GM18519 (cell line): ENCODE measurements at regions not wholly inside any gene's neighbourhood (a gene's known extent, or its start where the extent isn't known, plus 50 kb on each side); places are given as distances from the start of the nearest gene placed in this dataset.
"Not testable (repeated sequence)": the region's sequence is repeated elsewhere in the genome, so short reads cannot be mapped to it uniquely, and the experiment has no call there.

ENCODE experiments used
- ATAC-seq: cut with Tn5 transposase; IDR thresholded peaks from one replicate; pipeline ENCODE4 v1.9.1; 2021; ENCODE audit warnings: mild to moderate bottlenecking, moderate library complexity; ENCODE audit not compliant: unreplicated experiment, low FRiP score

DNA sequence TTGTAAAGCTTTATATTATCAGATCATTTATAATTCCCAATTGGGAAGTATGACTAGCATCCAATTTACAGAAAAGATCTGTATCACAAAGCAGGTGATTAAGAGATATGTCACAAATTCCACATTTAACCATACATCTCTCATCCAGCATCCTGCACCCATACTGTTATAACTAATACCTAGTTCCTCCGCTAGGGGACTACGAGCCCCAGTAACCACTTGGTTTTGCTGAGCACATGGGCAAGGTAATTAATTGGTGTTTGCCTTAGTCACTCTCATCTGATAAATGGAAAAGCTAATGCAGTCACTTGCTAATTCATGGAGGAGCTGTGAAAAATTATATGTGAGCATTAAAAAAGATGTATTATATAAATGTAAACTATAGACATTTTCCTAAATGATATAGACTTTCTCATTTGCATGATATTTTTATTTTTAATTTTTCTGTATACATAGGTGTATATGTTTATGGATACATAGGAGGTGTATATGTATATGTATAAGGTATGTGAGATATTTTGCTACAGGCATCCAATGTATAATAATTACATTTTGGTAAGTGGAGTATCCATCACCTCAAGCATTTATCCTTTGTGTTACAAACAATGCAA, 1031.8 kb downstream of the GALC start:
- ATAC-seq, result peak; percentile 79

DNA sequence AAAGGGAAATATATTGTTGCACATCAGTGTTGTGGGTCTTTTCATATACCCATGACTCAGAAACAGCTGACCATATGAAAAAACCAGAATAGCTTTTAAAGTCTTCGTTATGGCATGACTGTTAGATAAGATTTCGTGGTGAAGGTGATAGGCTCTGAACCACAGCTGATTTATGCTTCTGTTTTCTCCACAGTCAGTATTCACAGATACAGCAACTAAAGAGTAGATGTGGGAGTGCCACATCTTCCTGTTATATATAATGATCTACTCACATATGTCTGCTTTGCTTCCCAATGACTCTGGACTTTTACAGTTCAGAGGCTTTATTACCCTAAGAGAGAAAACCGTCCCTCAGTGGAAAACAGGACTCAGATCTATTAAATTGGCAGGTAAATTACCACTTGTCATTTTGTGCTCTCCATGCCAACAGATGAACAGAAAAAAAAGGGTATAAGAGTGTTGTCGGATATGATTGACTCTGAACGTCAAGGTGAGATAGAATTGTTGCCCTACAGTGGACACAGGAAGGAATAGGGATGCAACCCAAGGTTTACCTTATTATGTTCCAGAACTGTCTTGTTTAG, 1037.1 kb downstream of the GALC start:
- ATAC-seq, result no peak

DNA sequence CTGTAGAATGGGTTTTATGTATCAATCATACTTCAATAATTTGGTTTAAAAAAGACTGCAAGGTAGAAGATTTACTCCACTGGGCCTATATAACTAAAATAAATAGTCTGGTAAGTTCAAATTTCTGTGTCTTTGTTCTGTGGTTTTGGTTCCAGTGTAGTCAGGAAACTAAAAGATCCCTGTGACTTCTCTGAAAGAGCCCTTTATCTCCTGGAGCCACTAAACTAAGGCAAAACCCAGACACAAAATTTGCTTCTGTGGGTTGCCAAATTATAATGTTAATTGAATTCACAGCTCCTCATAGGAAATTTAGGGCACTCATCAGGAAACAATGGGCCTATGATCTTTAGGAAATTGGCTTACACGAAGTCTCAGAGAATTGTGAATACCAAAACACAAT, 1038.4 kb downstream of the GALC start:
- no peak for ATAC-seq

DNA sequence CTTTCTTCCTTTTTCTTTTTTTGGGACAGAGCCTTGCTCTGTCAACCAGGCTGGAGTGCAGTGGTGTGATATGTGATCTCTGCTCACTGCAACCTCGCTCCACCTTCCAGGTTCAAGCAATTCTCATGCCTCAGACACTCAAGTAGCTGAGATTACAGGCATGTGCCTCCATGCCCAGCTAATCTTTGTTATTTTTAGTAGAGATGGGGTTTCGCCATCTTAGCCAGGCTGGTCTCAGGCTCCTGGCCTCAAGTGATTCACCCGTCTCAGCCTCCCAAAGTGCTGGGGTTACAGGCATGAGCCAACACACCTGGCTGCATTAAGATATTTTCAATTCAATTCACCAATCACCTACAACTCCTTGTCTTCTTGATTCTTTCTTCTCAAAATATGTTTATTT, 1046.5 kb downstream of the GALC start:
- ATAC-seq, result no peak

DNA sequence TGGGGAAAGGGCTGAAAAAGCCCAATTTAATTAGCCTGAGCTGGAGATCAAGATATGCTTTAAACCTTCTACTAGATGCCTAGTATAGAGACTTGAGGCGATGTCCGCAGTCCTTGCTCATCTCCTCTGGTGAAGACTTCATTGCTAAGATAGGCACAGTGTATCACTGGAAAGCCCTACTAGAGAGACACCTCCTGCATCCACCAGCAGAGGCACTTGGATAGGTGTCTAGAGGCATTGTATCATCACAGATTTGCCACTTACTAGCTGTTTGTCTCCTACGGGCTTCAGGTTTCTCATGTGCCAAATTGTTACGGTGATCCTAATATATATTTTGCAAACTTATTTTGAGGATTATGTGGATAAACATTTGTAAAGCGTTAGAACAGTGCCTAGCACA, 1048.5 kb downstream of the GALC start:
- ATAC-seq, result no peak

DNA sequence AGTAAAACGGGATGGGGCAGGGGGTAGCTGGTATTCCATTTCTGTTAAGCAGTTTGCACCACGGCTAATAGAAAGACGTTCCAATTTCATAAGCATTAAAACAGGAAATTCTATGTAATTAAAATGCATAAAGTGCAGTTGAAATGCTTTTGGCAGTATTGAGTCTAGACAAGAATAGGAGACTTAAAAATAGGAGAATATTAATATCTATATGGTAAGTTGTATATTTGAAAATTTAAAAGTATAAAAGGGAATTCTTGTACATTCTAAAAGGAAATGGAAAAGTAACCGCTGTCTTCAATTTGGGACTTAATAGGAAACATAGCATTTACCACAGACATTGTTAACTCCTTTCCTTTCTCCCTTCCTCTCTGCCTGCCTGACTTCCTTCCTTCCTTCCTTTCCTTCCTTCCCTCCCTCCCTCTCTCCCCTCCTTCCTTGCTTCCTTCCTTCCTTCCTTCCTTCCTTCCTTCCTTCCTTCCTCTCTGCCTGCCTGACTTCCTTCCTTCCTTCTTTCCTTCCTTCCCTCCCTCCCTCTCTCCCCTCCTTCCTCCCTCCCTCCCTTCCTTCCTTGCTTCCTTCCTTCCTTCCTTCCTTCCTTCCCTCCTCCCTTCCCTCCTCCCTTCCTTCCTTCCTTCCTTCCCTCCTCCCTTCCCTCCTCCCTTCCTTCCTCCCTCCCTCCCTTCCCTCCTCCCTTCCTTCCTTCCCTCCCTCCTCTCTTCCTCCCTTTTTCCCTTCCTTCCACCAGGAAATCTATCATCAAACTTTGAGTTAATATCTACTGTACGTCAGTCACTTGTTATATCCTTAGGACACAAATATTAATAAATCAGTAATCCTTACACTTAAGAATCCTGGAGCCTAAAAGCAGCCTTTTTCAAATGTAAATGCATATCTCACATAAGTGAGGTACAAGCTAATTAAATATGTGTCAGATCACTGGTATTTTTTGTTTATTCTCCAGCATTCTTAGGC, 1049.3 kb downstream of the GALC start:
- ATAC-seq, result no peak

DNA sequence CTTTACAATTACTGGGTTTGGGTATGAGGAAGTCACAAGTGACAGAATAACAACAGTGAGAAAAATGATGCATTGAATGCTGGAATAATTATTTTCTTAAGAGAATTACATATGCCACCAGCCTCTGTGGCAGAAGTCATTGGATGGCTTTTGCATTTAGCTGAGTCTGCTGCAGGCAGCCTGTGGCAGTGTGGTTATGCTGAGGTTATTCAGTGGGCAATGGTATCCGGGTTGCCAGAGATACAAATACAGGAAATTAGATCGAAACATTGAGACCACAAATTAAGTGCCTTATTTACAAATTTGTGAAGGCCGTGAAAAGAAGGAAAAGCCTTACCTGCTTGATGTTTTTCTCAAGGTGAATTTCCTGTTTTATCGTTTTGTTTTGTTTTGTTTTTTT, 1050.0 kb downstream of the GALC start:
- no peak for ATAC-seq

DNA sequence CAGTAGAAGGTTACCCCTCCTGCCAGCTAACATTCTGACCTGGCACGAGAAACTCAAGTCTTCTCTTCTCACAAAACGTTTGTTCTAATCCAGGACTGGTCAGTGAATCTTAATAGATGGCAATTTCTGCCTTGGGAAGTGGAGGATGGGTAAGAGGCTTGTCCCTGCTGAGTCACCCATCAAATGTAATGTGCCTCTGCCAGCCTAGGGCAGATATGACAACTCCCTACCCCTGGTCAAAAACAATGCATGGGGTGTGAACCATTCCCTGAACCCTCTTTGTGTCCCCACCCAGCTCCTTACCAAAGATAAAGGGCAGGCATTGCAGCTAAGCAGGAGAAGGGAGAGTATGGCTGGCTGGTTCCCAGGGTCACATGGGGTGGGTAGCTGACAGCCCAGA, 1052.9 kb downstream of the GALC start:
- ATAC-seq, result no peak

DNA sequence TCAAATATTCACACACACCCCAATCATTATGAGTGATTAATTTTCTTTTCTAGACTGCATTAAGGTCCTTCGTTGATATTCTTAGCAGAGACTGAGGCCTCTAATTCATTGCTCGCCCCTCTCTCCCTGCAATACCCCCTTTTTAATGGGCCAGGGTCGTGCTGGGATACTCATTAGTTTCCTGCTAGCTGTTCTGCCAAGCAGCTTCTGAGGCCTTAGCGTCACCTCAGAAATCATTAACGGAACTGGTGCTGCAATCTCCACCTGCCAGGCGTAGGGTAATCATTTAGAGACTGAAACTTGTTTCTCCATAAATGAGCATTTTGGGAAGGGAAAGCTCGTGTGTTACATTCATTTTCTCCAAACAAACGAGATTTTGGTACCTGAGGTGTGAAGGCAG, 1054.7 kb downstream of the GALC start:
- no peak for ATAC-seq

DNA sequence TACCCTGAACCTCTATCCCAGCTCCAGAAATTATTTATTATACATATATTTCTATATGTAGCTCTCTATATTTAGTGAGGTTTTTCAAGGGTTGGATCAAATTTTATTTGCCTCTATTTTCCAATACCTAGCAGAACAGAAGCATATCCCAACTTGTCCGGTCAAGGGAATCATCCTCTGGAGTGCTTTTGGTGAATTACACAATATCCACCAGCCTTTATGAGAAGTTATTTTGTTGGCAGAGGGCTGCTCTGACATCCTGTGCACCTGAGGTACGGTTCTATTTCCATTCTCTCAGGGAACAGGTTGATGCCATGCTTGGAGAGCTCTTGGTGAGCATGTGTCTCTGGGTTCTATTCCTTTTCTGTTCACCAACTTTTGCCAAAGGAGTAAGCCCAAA, 1056.4 kb downstream of the GALC start:
- no peak for ATAC-seq

DNA sequence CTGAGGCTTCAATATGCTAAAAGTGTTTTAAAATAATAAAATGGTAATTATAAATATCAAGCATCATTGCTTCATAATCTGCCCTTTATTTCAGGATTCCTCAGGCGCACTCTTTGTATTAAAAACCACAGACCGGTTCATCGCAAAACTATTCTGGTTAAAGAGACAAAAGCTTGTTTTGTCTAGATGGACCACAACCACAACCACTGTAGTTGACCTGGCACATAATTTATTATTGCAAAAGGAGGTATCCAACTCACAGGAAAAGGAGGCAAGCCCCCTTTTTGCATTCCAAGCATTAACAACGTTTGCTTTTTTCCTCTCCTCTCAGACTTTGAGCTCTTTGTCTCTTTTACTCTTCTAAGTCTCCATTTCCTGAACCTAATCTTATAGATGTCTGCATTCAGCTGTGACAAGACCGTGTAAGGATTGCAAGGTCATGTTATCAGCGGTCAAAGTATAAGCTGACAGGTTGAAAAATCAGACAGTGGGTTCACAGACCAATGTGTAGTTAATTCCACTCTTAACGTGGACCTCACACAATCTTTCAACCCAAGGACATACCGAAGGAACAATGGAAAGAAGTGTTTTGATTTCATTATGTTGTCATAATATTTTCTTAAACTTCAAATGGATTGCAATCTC, 1057.6 kb downstream of the GALC start:
- ATAC-seq, result no peak

DNA sequence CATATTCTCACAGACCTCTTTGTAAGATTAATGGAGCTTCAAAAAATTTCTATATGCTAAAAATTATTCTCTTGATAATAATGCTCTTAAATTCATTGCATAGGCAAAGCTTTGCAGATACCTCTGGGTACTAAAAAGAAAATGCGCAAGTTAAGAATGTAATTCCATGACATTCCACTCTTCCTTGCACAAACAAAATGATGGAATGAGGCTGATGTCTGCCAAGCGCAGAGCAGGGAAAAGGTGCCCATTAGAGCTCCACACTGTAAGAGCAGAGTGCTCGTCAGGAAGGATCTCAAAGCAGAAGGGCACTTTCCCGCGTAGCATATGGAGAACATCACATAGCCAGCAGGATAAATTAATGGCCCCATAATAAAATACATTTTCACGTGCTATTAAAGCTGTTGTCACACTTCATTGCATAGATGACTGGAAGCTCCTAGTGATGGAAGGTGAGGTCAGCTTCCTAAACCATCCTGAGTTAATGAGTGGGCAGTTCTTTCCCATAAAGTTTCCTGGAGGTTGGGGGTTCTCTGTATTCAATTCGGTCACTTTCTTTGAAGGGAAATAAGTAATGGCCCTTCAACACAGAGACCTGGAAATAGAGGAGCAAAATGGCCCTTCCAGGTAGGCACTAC, 1058.9 kb downstream of the GALC start:
- ATAC-seq, result no peak

DNA sequence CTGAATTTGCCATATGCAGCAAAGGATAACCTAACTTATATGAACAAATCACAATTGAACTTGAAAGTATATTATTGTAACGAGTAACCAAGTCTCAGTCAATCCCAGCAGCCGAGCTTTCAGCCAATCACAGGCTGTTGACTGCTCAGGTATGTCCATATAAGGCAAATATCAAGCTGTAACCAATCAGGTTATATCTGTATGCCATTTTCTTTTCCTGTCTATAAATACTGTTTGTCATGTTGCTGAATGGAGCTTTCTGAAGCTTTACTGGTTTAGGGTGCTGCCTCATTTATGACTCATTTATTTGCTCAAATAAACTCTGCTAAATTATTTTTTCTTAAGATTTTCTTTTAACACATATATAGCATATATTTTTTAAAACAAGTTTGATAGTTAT, 1059.5 kb downstream of the GALC start:
- no peak for ATAC-seq

DNA sequence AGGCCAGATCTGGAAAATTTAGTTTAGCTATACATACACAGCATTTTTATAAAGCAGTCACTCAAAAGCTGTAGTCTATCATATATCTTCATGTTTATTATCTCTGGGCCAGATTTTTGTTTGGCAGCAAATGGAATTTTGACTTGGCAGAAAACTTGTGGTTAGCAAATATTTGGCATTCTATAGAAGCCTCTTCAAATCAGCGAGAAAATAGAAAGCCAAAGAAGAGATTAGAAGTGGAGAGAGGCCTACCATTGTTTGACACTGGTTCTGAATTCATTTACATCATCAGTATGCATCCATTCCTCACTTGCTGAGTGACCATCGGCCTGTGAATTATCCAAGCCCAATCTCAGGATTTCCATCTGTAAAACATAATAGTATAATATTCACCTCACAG, 1077.6 kb downstream of the GALC start:
- ATAC-seq, result no peak

DNA sequence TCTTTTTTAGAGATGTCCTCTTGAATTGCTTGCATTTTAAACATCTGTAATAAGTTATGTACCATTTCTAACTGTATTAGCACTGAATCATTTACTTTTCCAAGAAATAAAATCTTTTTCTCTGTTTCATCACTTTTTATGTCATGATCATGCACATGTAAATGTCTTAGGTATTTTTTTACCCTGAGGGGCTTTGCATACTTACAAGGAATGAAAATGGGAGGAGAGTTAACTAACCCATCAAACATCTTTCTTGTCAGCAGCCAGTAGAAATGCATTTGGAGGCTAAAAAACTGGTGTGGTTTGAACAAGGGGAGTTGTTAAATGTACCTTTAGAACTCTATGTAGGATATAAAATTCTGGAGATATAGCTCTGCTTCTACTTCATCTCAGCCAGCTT, 1080.3 kb downstream of the GALC start:
- no peak for ATAC-seq

DNA sequence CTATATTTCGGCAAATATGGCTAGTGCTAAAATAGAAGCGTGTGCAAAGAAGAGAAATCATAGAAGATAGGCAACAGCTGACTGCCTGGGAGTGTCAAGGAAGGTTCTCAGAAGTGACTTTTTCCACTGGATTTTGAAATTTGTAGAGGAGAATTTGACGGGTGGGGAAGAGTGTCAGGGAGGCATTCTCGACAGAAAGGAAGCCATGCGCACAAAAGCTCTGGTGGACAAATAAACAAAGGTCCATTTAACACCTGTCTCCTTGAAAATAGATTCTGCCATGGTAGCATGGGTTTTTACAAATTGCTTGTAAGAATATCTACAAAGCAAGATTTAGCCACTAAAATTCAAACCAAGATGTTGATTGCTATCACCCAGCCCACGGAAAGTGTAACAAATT, 1081.5 kb downstream of the GALC start:
- no peak for ATAC-seq

DNA sequence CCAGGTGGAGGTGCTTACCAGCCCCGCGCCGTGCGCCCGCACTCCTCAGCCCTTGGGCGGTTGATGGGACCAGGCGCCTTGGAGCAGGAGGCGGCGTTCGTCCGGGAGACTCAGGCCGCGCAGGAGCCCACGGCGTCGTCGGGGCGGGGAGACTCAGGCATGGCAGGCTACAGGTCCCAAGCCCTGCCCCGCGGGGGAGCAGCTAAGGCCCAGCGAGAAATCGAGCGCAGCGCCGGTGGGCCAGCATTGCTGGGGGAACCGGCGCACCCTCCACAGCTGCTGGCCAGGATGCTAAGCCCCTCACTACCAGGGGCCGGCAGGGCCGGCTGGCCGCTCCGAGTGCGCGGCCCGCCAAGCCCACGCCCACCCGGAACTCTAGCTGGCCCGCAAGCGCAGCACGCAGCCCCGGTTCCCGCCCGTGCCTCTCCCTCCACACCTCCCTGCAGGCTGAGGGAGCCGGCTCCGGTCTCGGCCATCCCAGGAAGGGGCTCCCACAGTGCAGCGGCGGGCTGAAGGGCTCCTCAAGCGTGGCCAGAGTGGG, 1087.5 kb downstream of the GALC start:
- not testable (repeated sequence) for ATAC-seq

DNA sequence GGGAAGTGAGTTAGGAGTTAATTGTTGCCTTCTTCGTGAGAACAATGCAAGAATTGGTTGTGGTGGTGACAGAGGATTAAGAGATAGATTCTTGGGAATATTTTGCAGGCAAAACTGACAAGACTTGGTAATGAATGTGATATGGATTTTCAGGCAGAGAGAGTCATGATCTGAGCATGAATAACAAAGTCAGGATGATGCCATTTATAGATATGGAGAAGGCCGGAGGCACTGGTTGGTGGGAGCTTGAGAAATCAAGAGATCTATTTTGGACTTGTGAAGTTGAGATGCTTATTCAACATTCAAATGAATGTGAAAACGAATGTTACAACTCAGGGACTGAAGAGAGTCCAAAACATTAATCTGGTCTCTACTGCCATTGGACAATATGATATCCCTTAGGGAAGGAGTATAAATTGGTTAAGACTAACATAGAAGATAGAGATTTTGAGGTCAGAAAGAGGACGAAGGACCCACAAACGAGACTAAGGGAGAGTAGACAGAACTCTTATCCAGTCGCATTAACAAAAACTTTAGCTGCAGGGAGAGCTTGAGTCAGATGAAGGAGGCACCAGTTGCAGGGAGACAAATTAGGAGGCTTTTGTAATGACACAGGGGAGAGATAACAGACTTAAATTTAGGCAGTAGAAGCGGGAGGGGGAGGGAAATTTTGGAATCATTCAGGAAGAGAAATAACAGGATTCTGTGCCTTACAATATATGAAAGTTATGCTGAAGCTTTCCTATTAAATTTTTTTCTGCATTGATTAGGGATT, 1090.6 kb downstream of the GALC start:
- no peak for ATAC-seq

DNA sequence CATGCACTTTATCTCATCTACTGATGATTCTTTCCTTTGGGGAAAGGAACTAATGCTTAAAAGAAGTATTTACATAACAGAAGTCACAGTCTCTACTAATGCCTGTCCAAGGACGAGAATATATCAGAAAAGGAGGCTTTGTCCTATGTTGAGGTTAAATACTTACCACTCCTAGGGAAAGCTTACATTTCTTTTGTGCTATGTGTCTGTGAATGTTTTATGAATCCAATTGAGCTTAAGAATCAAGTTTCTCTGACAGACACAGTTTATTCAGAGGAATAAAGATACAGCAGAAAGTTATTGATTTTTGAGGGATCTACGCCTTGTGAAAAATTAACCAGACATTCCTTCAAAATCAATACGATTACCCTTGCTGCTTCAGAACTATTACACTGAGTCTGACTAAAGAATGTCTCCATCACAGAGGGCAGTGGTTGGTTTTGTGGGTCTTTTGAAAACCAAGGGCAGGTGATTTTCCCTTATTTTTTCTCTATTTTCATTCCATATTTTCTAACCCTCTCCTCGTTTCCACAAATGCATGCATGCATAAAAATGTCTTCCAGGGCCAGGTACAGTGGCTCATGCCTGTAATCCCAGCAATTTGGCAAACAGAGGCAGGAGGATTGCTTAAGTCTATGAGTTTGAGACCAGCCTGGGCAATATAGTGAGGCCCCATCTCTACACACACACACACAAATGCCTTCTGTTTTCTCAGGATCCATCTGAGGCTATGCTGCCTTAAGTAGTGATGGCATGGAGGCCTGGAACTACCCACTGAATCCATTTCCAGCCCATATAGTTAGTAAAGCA, 1095.1 kb downstream of the GALC start:
- no peak for ATAC-seq
